Left cardiac atrium (tissue), 4 donors: ENCODE measurements at regions not wholly inside any gene's neighbourhood (a gene's known extent, or its start where the extent isn't known, plus 50 kb on each side); places are given as distances from the start of the nearest gene placed in this dataset.

Source experiments
- ATAC-seq, 2 donors: fragments of 200-7000 bp; cut with Tn5 transposase; one replicate each; pipeline ENCODE4 v1.9.1; 2020; ENCODE audit warnings: mild to moderate bottlenecking in 2 of 2, moderate library complexity in 2 of 2
- DNase-seq: peaks from one replicate; pipeline ENCODE4 v3.0.0-alpha.2; 2020
- intact Hi-C, 2 donors: fragments of 100-400 bp; cut with DNase I; formaldehyde crosslinking; loops; one replicate each; pipeline versions ENCODE4 v1.14.1 to v1.15.1; 2022 to 2023
- donor health status: DM: no; HTN: yes; CAD: no.
- donor health status: DM: no; HTN: yes; CAD: no; lungs with severe emphysema.
- donor health status: DM: yes; HTN: yes; CAD: no.
- donor health status: Dilated cardiomyopathy.

DNA sequence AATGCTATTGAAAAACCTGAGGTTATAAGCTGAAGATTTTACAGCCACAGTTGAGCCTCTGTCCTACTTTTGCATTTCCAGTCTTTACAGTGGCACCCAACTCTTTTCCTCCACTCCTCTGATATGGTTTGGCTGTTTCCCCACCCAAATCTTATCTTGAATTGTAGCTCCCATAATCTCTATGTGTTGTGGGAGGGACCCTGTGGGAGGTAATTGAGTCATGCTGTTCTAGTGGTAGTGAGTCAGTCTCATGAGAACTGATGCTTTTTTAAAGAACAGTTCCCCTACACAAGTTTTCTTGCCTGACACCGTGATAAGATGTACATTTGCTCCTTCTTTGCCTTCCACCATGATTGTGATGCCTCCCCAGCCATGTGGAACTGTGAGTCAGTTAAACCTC, 646.1 kb upstream of the SEMA6A start:
- no peak for ATAC-seq

DNA sequence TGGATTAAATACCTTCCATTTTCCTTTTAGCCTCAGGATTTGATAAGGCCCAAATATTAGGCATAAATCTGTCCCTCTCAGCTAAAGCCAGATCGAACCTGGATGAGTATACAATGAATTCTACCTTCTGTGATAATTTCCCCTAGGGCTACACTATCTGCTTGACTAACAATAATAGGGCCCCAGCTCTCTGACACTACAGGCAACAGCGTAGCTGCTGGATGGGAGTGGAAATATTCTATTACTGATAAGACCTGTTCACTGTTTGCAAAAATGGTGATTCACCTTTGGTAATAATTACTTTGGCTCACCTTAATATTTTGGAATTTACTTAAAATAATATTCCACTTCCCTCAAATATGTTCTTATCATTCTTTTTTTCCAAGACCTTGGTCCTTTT, 644.2 kb upstream of the SEMA6A start:
- intact Hi-C loops = no loop called here
- no peak for ATAC-seq
- DNase-seq = no peak

More for the DNA sequence above, 646.1 kb upstream of the SEMA6A start:
- intact Hi-C loops = no loop called here
- DNase-seq = no peak

DNA sequence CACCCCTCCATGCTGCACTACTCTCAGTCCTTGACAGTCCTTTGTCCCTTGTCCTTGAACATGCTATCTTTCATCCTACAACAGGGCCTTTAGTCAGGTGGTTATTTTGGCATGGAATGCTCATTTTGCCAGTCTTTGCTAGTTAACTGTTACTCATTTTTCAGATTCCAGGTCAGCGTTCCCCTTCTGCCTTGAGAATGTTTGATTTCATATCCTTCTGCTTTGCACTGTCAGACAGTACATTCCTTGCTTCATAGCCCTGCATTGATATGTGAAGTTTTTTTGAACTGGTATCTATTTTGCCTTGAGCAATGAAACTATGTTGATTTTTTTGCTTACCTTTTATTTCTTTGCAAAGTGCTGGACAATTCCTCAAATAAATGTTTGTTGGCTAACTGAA, 638.2 kb upstream of the SEMA6A start:
- intact Hi-C loops = no loop called here
- no peak for ATAC-seq
- no peak for DNase-seq

DNA sequence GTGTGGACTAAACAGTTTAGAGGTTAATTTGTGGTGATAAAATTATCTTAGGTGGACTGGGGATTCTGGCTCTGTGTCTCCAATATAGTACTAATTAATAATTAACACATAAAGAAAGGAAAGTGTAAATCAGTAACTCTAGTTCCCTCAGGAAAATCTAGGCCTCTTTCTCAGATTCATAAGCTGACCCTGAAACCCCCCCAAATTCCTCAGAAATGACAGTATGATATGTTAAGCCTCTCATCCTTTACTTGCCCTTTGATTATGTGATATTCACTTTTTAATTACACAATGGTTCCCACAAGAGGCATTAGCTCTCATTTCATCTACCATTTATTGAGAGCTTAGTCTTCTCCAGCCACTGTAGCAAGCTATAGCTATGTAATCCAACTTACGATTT, 636.2 kb upstream of the SEMA6A start:
- no peak for DNase-seq
- intact Hi-C loops = no loop called here
- no peak for ATAC-seq

DNA sequence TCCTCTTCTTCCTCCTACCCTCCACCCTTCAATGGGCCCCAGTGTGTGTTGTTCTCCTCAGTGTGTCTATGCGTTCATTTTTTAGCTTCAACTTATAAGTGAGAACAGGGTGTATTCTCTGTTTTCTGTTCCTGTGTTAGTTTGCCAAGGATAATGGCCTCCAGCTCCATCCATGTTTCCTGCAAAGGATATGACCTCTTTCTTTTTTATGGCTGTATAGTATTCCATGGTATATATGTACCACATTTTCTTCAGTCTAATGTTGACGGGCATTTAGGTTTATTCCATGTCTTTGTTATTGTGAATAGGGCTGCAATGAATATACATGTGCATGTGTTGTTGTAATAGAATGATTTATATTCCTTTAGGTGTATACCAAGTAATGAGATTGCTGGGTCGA, 634.9 kb upstream of the SEMA6A start:
- intact Hi-C loops = no loop called here

DNA sequence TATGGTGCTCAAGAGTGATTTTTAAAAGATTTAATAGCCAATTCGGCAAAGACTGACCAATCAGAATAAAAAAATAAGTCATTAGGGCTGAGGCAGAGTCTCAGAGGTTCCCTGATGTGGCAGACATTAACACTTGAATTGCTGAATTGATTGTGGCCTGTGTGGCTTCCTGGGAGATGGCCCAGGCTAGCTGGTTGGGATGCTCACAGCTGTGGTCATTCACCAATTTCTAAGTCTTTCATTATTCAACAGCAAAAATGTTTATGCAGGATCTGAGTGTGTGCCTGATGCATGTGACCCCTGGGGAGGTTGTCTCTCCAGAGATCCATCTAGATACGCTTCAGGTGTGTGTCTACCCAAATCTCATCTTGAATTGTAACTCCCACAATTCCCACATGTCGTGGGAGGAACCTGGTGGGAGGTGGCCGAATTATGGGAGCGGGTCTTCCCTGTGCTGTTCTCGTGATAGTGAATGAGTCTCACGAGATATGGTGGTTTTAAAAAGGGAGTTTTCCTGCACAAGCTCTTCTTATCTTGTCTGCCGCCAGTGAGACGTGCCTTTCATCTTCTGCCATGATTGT, 632.6 kb upstream of the SEMA6A start:
- DNase-seq (no peak), ATAC-seq (no peak)
- intact Hi-C loops = no loop called here

More for the DNA sequence above, 634.9 kb upstream of the SEMA6A start:
- ATAC-seq = no peak
- no peak for DNase-seq

DNA sequence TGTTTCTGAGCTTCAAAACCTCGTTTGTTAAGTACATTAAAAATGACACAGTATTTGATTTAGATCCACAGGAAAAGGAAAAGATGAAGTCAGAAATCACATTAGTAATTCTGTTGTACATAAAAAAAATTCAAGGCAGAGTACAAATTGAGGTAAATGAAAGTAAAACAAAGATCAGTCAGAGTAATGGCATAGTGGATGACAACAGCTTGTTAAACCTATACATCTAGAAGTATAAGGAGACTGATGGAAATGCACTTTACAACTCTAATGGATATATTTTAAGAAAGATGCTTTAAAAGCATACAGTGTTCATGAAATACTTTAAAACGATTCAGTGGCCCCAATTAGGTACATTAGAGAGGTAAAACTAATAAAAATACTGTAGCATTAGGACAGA, 631.3 kb upstream of the SEMA6A start:
- no peak for DNase-seq
- intact Hi-C loops = no loop called here
- ATAC-seq = no peak

DNA sequence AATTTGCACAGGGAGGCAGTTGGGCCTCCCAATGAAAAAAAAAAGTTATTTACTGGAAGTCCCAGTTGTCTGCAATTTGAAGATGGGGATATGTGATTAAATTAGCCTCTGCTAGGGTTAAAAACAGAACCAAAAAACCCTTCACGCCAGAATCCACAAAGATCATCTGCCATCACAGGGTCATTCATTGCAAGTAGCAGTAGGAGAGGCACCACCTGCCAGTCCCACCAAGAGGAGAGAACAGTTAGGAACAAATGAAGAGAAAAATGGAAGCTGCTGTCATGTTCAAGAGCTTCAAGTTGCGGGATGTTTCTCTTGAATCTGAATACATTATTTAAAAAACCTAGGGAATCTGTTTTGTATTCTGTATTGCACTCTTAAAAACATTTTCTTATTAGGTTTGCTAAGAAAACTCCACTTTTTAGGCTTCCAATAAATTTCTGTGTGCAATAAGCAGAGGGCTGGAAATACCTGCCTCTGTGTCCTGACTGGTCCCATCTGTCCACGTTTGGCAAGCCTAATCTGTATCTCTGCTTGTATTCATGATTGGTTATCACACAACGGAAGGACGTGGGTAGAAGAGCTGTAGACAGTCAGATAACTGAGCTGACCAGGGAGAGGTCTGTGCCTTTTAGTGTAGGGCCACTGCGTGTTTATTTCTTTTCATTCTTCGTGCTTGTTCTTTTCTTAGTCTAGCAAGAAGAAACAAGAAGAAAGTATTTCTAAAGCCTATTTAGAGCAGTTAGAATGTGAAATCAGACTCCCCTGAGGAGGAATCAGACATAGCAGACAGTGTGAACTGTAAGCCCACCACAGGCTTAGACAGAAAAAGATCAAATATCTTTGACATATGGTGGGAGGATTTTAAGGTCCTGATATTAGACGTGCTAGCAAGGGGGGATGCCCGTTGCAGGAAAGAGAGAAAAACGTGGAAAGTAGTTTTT, 630.6 kb upstream of the SEMA6A start:
- no peak for DNase-seq
- intact Hi-C loops = no loop called here
- ATAC-seq = peak in 1 of 2 donors; percentile 57

DNA sequence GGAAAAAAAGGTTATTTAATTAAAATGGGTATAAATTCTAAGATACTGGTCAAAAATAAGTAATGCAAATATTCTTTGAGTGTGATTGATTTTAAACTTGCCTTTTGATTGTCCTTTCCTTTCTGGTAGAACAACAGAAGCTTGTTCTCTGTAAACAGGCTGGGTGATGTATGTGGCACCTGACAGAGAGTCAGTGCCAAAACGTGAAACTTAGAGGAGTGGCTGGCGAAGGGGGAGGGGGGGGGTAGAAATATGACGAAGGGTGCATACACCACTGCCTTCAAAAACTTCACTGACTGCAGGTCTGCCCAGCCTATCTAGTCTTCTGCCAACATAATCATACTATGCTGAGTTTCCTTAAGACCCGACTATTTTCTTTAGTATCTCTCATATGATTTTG, 629.8 kb upstream of the SEMA6A start:
- intact Hi-C loops = no loop called here
- no peak for DNase-seq
- ATAC-seq = no peak

DNA sequence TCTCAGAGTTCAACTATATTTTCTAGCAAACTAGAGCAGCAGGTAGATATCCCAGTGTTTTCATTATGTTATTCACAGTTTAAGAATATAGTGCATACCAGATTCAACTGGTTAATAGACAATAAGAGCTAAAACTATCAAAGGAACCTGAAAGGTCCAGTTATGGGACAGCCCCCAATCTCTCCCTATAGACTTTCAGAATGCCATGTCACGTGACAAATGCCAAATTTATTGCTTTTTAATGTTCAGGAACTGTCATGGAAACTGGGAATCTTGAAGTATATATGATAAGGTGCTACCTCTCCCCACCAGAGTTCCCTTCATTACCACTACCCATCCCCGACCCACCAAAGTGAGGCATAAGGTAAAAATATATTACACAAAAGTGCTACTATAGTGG, 629.0 kb upstream of the SEMA6A start:
- ATAC-seq (no peak), DNase-seq (no peak)
- intact Hi-C loops = no loop called here

DNA sequence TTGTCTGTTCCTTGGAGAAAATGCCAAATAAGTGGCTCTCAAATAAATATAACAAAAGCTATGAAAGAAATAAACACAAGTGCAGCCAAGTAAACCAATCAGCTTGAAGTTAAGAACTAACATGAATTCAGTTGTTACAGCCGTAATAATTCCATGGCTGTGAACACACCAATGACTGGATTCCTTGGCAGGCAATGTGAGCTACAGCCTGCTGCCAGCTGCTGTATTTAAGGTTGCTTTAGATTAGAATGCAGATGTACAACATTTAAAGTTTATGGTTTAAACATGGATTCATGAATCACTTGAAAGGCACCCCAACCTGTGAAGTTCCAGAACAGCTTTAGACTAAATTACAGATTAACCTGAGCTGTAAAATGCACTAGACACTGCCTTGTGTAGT, 626.4 kb upstream of the SEMA6A start:
- intact Hi-C loops = no loop called here
- DNase-seq (no peak), ATAC-seq (no peak)

DNA sequence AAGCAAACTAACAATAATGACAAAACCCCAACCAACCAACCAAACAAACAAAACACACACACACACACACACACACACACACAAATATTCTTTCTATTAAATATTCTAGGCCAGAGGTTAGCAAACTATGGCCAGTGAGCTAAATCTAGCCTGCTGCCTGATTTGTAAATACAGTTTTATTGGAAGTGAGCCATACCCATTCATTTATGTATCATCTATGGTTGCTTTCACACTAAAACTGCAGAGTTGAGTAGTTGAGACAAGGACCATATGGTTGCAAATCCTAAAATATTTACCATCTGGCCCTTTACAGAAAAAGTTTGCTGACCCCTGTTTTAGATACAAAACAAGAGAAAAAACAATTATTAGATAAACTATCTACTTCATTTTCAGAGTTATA, 620.5 kb upstream of the SEMA6A start:
- DNase-seq = no peak
- intact Hi-C loops = no loop called here
- no peak for ATAC-seq

DNA sequence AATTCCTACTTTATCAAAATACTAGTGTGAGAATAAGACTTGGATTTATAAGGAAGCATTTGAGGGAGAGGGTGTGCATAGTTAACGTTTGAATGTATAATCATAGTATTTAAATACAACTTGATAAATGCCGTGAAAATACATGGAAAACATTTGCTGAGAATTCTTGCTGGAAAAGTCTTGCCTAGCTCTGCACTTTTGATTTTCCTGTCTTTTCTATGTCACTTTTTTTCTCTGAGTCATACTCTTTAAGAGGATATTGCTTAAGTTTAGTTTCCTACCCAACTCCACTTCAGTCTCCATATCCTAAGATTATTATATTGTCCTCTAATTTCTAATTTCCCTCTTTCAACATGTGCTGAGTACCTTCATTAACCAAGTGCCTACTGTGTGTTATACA, 616.6 kb upstream of the SEMA6A start:
- ATAC-seq = no peak
- no peak for DNase-seq
- intact Hi-C loops = no loop called here

DNA sequence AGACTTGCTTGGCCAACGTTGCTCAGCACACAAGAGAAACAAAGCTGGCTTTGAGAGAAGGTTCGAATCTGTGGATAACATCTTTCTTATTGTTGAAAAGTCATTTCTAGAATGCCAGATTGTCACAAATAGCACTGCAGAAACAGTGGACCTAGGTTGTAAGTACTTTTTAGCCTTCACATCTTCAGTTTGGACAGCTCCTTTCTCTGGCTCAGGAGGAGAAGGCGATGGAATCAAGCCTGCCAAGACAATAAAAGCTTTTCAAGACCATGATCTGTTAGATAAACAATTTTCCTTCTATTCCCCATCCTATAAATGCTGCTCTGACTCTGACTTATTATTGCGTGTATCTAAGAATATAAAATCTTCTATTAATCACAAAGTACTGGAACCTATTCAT, 615.2 kb upstream of the SEMA6A start:
- intact Hi-C loops = no loop called here
- no peak for ATAC-seq
- DNase-seq = no peak

DNA sequence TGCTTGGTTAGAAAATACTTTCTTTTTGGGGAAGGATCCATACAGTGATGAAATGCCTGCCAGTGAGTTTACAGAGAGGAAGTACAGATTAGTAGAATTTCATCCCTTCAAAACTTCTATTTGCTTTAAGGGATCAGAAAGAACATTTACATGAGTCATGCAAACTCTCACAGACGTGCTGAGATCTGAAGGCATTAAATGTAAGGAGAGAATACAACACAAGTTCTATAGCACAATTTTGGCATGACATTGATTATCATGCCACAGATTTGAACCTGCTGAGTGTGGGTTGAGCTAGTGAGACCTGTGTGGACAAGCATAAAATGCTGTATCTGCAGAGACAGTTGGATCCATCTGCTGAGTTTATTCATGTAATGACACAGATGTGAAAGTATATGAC, 613.6 kb upstream of the SEMA6A start:
- no peak for ATAC-seq
- no peak for DNase-seq
- intact Hi-C loops = no loop called here

DNA sequence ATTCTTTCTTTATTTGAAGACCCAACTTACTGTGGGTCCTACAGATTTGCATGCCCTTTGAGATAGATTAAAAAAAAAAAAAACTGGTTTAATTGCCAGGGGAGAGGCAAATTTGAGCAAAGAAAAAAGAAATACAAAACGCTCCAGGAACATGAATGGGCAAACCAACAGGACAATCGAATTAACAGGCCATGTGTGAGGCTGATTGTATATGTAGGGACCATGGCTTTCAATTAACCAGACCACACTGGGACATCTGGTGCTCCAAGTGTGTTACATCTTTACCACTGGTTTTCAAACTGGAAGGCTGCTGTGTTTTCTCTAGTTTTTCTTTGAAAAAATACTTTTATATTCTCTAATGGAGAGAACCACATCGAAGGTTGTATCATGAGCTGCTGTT, 612.1 kb upstream of the SEMA6A start:
- no peak for DNase-seq
- intact Hi-C loops = no loop called here
- ATAC-seq = no peak

DNA sequence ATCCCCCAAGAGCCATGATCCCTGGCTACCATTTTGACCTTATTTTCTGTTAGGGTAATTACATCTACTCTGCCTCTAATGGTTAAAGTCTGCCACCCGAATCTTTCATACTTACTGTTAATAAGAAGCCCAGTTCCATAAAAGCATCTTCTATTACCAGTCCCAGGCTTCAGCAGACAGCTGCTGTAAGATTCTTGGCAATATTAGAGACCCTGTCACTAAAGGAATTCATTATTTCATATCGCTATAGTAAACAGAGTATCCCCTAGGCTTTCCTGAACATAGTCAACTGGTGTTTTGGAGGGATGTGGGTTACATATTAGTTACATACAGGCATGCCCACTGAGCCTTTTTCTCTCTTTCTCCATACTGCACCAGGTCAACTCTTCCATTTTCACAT, 608.7 kb upstream of the SEMA6A start:
- no peak for ATAC-seq
- intact Hi-C loops = no loop called here
- no peak for DNase-seq

DNA sequence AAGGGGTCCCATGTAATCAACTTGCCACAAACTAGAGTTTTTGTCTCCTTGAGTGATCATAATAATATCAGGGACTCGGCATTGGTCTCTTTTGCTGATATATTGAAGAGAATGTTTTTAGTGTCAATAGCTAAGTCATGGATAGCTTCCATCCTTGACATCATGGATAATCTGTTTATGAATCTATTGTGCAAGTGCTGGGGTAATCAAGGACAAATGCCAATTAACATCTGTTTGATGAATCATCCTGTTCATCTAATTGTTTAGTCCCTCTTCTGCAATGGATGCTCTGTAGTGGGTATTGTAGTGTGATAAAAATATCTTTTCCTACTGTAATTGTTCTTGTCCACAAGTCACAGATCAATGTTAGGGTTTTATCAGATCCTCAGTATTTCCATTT, 607.5 kb upstream of the SEMA6A start:
- DNase-seq (no peak), ATAC-seq (no peak)
- intact Hi-C loops = no loop called here

DNA sequence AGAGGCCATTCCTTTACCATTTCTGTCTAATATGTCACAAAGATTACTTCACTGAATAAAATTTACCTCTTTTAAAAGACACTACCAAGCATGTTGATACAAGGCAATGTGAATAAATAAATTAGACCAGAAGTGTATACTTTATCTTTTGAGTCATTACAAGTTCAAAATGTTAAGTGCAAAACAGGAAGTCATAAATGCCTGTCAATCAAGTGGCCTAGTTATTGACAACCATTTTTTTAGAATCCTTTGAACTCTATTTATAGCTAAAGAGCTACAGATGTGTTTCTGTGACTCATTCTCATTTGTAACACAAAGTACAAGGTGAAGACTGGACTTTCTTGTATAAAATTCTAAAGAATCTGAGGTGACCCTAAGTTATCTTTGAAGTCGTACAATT, 602.7 kb upstream of the SEMA6A start:
- no peak for ATAC-seq
- intact Hi-C loops = no loop called here

DNA sequence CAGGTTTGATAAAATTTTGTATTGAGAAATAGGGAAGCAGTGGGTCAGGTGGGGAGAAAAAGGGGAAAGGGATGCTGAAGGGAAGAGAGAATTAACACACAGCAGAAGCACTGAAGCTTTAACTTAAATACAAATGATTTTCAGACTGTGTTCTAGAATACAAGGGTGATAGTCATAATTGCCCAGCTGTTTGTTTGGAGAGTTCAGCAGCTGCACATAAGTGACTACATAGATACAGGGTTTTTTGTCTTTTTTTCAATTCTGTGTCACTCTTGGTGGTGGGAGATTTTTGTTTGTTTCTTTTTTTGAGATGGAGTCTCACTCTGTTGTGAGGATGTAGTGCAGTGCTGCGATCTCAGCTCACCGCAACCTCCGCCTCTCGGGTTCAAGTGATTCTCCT, 590.4 kb upstream of the SEMA6A start:
- DNase-seq (no peak), ATAC-seq (no peak)
- intact Hi-C loops = no loop called here

More for the DNA sequence above, 602.7 kb upstream of the SEMA6A start:
- DNase-seq = no peak

DNA sequence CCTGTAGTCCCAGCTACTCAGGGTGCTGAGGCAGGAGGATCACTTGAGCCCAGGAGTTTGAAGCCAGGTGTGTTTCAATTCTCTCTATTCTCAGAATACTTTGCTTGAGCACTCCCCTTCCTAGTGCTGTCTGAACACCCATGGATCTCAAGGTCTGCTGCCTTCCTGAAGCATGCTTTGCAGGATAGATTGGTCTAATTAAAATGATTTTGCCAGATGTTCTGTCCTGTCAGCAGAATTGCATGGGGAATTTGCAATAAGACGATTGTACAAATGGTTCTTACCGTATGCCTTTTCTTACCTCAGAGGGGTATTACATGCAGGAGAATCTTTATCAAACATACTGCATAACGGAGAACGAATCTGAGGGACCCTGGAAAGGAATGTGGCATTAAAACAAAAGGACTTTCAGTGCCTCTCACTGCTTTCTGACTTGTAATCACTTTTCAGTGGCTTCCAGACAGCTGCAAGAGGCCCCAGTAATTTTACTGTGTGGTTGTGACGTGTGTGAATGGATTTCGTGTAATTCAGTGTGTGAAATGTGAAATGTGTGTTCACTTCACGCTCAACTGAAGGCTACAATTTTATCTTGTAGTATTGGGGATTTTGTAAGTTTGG, 587.2 kb upstream of the SEMA6A start:
- intact Hi-C loops = no loop called here
- DNase-seq (no peak), ATAC-seq (no peak)
